ENCODE measurements at regions not wholly inside any gene's neighbourhood (a gene's known extent, or its start where the extent isn't known, plus 50 kb on each side); places are given as distances from the start of the nearest gene placed in this dataset.
"Not testable (repeated sequence)": the region's sequence is repeated elsewhere in the genome, so short reads cannot be mapped to it uniquely, and the experiment has no call there.

DNA sequence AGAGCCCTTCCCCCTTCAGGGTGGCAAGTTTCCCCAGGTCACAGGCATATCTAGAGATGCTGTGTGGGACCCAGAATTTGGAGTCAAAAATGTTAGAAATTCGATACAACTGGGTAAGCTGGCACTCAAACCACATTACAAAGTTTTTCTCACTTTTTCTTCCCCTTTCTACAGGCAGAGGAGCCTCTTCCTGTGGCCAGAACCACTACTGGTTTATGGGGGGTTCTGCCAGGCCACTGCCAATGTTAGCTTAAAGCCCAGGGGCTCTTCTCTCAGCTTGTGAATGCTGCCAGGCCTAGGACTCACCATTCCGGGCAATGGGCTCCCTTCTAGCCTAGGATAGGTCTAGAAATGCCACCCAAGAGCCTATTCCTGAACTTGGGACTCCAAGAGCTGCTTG lies 617.9 kb upstream of the PHF14 start:
- DNase-seq: peak; percentile 86

DNA sequence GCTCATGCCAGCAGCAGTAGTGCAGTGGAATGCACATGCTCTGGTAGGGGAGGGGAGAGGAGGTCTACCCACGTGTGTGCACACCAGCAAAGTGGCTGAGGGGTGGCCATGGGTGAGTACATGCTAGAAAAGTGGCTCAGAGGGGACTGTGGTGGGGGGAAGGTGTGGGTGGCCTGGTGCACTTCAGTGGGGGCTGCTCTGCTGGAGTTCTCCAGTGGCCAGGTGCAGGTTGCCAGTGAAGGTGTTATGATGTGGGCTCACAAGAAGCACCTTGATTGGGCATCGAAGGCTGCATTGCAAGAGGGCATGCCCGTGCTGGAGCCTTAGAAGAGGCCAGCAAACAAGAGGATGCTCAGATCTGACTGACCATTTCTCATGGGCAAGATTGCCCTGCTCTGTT lies 613.6 kb upstream of the PHF14 start:
- DNase-seq: no peak

DNA sequence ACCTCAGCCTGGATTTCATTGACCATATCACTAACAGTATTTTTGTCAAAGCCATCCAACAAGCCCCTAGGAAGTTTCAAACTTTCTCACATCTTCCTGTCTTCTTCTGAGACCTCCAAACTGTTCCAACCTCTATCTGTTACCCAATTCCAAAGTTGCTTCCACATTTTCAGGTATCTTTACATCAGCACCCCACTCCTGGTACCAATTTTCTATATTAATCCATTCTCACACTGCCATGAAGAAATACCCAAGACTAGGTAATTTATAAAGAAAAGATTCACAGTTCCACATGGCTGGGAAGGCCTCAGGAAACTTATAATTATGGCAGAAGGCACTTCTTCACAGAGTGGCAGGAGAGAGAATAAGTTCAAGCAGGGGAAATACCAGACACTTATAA lies 571.9 kb upstream of the PHF14 start:
- no peak for DNase-seq

DNA sequence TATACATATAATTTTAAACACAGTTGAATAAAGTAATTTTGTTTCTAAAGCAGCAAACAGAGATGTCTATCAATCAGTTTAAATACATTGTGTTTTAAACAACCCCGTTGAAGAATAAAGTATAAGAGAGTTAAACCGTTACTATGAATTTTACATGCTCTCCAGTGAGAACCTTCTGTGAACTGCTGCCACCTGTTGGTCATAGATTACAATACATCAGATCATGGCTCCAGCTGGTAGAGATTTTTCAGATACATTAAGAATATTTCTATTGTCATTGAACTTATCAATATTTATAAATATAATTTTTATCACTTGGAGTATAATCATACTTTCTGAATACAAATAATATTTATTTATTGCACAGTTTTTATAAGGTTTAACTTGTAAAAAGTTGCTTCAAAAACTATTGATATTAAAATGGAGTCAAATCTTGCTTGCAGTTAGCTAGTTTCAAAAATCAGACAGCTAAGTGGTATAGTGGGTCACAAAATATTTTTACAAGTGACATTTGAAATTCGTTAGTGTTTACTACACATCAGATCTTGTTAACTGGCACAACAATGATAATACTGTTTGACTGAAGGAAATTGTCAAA lies 561.2 kb upstream of the PHF14 start:
- peak; percentile 33 for DNase-seq

DNA sequence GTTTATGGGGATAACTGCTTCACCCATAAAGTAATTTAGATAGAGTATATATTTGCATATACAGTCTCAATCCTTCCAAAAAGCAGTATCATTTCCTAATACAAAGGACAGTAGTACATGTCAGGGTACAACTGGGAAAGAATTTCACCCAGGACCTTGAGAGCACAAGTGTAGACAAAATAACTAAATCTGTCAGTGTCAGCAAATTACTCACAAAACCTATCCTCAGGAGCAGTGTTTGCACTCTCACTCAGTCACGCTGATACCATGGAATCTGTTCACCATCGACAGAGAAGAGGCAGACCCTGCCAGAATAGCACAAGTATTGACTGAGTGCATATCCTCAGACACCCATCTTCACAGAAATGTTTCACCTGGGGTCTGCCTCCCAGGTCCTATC lies 554.7 kb upstream of the PHF14 start:
- no peak for DNase-seq

DNA sequence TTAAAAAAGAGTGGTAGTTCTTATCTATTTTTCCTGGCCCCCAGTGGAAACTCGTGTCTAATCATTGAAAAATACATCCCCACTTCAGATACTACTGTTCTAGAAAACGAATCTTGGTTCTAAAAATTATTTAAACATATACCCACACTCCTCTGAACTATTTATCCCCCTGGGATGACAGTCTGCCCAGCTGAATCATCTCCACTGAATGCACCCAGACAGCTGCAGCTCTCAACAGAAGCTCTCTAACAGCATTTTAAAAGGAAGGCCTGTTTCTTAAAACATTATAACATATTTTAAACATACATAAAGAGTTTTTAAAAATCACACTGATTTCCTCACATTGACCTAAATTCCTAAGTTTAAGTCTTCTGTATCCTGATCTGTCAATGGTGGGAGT lies 544.6 kb upstream of the PHF14 start:
- no peak for DNase-seq

DNA sequence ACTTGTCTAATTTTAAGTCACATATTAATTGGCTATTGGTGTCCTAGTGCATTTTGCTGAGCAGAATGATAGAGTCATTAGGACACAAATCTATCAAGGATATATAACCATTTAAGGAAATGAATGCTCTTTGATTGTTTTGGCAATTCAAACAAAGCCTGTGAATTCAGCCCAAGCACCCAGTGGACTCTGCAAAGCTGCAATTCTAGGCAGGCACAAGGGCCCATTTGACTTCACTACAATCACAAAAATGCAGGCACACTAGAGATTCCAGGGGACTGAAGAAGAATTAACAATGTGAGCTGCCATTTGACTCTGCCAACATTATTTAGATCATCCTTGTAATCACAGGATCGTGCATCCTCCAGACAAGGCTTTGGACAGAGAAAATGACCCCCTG lies 544.2 kb upstream of the PHF14 start:
- no peak for DNase-seq

DNA sequence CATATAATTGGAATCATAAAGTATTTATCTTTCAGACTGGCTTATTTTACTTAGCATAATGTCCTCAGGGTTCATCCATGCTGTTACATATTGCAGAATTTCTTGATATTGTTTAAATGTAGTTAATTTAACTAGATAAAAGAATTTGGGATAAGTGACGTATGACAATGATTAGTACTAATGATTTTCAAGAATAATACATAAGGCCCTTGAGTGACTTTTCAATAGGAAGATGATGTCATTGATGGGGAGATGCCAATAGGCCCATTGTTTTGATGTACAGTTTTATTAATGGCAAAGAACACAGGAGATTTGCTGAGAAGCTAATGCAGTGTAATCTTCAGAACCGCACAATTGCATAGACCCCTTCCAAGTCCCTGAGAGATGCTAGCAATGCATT lies 537.4 kb upstream of the PHF14 start:
- no peak for DNase-seq

DNA sequence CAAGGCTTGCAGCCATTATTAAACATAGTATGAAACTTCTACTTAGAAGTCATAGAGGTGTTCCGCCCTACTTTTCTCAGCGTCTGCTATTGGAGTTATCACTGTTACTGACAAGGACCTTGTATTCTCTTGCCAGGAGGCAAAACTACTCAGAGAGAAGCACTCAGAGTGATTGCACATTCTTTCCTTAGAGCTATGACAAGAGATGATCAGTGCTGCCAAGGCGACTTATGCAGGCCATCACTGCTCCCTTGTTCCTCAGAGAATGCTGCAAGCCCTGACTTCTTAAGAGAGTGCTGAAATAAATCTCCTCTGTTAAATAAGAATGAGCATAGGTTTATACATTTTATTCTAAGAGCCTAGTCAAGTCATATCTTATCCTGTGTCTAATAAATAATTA lies 534.6 kb upstream of the PHF14 start:
- DNase-seq: no peak

DNA sequence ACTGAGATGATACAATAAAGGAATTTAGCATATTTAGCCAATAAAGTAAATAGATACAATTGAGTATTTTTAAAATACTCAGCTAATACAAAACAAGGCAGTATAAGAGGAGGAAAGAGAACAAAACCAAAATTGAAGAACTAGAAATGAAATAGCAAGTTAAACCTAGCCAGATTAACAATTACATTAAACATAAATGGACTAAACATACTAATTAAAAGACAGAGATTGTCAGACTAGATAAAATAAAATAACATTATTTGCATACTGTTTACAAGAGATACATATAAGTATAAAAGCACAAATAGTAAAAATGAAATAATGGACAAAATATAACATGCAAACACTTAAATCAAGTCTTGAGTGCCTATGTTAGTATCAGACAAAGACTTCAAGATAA lies 517.7 kb upstream of the PHF14 start:
- DNase-seq: no peak

DNA sequence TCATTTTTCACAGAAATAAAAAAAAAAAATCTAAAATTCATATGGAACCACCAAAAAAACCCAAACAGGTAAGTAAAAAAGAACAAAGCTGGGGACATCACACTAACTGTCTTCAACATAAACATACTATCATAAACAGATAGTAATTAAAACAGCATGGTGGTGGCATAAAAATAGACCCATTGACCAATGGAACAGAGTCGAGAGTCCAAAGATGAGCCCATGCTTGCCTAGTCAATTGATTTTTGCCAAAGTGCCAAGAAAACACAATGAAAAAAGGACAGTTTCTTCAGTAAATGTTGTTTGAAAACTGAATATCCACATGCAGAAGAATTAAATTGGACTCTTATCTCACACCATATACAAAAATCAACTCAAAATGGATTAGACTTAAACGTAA lies 513.2 kb upstream of the PHF14 start:
- no peak for DNase-seq

DNA sequence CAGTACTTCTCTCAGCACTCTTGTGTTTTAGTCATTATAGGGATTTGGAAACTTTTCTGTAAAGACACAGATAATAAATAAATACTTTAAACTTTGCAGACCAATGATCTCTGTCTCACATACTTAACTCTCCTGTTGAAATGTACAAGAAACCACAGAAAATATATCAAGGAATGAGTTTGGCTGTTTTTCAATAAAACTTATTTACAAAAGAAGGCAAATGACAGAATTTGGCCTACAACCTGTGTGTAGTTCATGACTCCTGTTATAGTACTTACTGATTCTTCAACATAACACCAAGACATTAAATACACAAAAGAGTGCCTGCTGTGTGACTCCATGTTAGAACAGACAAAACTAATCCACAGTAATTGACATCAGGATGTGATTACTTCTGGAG lies 510.0 kb upstream of the PHF14 start:
- DNase-seq: no peak

DNA sequence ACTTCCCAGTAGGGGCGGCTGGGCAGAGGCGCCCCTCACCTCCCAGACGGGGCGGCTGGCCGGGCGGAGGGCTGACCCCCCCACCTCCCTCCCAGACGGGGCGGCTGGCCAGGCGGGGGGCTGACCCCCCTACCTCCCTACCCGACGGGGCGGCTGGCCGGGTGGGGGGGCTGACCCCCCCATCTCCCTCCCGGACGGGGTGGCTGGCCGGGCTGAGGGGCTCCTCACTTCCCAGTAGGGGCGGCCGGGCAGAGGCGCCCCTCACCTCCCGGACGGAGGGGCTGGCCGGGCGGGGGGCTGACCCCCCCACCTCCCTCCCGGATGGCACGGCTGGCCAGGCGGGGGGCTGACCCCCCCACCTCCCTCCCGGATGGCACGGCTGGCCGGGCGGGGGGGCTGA lies 508.1 kb upstream of the PHF14 start:
- not testable (repeated sequence) for DNase-seq

DNA sequence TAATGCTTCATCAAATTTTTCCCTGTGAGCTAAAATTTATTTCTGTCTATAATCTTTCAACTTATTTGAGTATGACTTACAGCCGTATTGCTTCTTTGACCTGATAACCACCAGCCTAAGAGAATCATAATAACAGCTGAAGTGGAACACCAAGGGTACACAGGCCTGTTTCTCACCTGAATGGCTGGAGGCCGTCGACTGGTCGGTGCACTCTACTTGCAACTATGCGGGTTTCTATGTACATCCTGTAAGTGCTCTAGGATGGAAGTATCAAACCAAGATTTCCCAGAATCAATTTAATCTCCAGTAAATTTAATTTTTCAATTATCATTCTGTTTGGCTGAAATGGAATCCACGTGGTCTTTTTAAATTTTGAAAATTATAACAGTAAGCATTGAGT lies 504.8 kb upstream of the PHF14 start:
- no peak for DNase-seq

DNA sequence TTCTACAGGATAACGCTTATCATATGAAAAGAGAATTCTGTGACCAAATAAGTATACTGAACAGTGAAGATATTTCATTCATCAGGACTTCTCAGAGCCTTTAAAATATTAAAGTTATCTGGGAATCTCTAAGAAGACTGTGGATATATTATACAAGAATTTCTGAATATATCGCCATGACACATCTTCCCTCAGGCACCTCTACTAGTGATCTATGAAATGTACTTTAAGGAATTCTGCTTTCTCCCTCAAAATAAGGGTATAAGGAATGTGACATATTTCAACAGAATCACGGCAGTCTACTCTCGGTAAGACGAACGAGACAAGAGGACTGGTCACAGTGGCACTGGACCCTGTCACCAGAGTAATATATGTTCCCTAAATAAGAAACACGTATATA lies 504.2 kb upstream of the PHF14 start:
- DNase-seq: no peak

DNA sequence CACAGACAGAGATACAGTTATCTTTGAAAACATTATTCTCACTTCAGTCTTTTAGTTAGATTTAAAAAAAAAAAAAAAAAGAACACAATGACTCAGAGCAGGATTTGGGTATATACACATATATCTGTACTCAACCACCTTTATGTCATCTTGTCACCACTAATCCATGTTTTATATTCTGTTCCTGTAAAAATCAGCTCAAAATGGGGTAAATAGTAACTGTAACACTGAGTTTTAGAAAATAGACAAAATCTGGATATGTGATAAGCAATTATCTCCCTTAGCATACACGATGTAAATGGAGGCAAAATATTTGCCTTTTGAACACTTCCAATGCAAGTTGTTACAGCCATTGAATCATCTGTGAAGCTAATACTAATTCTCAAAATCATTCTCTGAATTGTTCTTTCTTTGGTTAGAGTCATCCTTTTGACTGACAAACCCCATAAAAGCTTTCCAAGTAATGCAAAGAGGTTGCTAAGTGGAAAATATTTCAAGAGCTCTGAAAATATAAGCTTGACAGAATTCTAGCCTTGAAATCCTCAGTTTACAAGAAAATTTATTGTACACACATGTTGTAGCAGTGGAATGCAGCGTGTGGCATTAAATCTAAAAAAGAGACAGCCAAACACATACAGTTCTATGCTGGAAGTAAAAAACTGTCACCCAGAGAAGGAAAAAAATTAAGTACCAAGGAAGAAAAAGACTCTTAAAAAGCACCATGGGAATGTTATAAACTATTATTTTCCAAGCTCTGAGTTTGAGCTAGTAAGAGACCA lies 502.2 kb upstream of the PHF14 start:
- no peak for DNase-seq

DNA sequence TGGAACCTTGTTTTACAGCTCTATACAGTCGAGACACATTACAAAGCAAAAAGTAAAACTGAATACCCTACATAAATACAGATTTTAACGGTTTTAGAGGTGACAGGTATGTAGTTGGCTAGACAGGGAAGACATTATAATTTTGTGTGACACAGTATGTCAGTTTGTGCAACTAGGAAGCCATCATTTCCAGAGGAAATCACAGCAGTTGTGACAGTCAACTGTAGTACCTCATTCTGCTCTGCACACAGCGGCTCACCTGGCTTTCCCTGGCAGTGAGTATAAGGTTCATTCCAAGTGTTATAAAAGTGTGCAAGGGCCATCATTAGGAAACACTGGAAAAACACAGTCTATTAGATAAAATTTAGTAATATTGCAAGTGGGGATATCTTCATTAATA lies 501.6 kb upstream of the PHF14 start:
- no peak for DNase-seq

DNA sequence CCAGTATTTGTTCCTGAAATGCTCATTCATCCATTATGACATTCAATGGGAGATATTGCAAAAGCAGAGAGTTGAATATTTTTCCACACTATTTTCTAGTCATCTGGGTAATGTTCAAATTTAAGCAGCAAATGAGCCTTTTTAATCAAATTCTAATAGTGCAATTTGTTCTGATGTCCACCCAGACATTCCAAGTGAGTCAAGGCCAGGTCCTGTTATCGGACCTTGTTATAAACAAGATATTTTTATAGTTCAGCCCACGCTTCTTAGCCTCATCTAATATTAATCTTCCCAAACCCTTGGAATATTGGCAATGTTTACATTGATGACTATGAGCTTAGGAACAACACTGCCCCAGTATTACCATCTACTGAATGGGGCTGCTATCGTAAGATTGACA lies 500.1 kb upstream of the PHF14 start:
- no peak for DNase-seq

DNA sequence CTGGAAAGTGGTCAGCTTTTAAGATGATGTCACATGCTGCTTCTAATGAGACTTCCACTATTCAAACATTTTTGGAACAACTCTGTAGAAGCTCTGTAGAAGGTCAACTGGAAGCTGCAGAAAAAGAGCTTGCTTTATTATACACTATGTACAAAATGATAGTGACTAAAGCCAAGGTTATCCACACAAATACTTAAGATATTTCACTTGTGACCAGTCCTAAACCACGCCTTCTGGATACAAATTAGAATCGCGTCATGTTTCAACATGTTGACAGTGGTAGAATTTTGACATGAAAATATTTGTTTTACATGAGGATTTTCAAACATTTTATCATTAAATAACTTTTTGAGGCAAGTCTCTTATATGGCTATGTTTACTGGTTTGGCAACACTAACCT lies 499.6 kb upstream of the PHF14 start:
- no peak for DNase-seq

DNA sequence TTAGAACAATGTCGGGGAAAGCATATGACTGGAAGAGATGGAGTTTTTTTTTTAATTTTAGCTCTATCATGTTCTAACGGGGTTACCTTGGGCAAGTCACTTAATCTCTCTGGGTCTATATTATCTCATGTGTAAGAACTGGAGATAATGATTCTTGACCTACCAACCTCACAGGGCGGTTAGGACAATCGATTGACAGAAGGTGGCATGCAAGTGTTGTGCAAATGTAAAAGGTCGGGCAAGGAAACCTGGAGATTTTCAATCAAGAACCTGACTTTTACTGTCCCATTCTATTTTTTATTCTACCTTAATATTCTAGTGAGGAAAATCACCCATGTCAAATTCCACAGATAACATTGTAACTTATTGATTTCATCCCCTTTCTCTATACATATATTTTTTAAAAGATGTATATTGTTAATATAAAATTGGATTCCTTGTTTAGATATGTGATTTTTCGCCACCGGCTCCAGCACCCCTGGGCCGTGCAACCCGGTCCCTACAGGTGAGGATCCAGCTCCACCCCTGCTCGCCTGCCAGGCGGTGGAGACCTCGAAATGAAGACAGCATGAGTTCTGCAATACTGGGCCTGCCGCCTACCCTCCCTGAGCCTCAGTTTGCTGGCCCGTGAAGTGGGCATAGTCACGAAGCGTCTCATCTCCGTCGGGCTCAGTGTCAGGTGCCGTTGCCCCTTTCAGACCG lies 497.6 kb upstream of the PHF14 start:
- DNase-seq: no peak

DNA sequence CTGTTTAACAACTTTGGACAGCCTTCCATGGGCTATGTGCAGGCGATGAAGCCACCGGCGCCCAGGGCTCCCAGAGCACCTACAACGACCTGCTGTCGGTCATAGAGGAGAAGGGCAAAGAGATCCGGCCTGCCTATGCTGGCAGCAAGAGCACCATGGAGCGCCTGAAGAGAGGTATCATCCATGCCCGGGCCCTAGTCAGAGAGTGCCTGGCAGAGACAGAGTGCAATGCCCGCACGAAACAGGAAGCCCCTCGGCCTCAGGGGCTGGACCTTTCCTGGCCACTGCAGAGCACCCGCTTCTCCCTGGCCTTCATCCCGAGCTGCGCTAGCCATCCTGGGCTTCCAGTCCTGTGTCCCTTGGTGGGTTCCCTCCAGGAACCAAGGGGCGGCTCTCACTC lies 497.0 kb upstream of the PHF14 start:
- DNase-seq: no peak

DNA sequence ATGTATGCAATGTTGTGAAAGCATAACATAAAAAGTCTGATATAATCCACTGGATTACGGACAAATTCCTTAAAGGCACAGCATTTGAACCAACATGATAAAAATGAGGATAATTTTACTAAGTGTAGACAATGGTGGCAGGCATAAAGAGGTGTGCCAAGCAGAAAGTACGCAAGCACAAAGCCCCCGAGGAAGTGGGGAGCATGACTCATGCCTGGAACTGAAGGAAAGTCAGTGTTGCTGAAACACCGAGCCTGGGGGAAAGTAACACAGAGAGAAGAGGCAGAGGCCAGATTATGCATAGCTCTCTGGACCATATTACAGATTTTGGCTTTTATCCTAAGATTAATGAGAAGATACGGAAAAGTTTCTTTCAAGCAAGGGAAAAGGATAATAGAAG lies 490.0 kb upstream of the PHF14 start:
- no peak for DNase-seq

DNA sequence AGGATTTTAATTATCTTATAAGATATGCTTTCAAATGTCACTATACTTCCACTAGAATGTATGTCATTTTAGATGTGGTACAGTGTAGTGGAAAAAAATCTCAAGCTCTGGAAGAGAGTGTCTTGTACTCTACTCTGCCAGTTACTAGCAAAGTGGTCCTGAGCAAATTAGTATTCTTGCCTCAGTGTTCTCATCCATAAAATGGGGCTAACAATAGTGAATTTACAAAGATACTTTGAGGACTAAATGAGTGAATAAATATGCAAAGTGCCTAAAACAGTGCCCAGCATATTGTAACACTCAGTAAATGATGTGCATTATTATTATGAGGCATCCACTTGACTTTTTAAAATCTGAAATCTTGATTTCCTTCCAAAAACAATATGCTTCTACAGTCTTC lies 488.9 kb upstream of the PHF14 start:
- no peak for DNase-seq

DNA sequence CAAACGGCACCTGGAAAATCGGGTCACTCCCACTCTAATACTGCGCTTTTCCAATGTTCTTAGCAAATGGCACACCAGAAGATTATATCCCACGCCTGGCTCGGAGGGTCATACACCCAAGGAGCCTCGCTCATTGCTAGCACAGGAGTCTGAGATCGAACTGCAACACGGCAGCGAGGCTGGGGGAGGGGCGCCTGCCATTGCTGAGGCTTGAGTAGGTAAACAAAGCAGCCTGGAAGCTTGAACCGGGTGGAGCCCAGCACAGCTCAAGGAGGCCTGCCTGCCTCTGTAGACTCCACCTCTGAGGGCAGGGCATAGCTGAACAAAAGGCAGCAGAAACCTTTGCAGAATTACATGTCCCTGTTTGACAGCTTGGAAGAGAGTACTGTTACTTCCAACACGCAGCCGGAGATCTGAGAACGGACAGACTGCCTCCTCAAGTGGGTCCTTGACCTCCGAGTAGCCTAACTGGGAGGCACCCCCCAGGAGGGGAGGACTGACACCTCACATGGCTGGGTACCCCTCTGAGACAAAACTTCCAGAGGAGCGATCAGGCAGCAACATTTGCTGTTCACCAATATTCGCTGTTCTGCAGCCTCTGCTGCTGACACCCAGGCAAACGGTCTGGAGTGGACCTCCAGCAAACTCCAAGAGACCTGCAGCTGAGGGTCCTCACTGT lies 472.3 kb upstream of the PHF14 start:
- not testable (repeated sequence) for DNase-seq
